ENCODE measurements at regions not wholly inside any gene's neighbourhood (a gene's known extent, or its start where the extent isn't known, plus 50 kb on each side); places are given as distances from the start of the nearest gene placed in this dataset.

DNA sequence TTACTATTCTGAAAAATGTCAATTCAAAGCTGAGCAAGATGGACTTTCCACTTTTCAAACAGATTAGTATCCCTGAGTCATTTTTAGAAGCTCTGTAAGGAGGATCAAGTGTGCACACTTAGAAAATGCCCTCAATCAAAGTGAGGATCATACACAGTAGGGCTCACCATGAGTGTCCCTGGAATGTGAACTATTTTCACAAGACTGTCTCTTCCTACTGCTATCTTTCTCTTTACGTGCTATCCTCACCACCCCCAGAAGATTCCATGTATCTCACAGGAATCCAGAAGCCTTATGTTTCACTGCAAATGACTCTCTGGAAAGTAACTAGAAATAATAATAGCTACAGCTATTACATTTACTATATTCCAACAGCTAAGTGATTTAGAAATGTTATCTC lies 349.9 kb upstream of the TGFBR2 start:
- TF ChIP-seq CTCF (IDR thresholded peaks at IDR 0.05): no peak
- Mint-ChIP-seq H3K9me3 (peaks cover 2% of the 10 kb centered on the region), H3K36me3 (ENCODE audit: low read depth) (no peaks in the 10 kb centered on the region), H3K27ac (no peak overlapping the region), H3K27me3 (no peaks in the 10 kb centered on the region), H3K4me3 (no peak overlapping the region), H3K4me1 (ENCODE audit: low read depth) (no peaks in the 10 kb centered on the region)
- no peak for DNase-seq
- no peak for ATAC-seq
- ChIA-PET POLR2A (no interaction called here), CTCF (no interaction called here)
- intact Hi-C loops (cut with micrococcal nuclease): no loop called here

DNA sequence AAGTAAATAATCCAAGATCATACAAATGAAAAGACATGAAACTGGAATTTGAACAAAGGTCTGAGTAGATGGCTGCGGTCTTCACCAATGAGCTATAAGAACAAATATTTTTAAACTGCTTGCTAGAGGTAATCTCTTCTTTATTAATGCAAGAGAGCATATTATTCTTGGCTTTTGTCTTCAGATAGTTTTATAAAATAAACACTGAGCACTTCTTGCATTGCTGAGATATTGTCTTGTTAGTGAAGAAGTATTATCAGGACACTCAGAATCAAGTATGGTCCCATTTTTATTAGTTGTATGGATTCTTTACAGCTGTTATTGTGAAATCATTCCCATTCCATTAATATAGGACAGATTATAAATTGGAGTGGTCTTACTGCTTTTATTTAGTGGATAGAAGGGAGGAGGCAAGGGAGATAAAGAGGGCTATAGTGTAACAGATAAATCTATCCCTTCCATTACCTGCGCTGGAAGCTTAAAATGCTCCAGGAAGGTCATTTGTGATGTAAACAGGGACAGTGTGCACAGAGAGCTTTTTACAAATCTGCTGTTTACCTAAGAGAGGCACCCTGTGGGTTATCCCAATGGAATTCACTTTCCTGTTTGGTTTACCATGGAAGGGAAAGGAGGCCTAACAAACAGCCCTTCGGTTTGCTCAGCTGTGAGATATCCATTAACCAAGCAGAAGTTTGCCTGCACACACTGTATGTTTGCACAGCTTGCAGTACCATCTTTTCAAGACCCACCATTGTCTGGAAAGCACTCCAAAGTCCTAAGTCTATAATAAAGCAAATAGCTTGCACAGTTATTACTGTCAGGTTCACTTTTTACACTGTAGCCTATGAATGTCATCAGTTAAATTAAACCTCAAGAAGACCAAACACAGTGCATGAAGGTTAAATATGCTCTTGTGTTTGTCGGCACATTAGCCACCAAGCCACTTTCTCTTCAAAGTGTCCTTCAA lies 347.7 kb upstream of the TGFBR2 start:
- Mint-ChIP-seq H3K27me3 (no peaks in the 10 kb centered on the region), H3K4me3 (no peak overlapping the region), H3K27ac (no peak overlapping the region), H3K36me3 (ENCODE audit: low read depth) (no peaks in the 10 kb centered on the region), H3K9me3 (peaks cover 2% of the 10 kb centered on the region), H3K4me1 (ENCODE audit: low read depth) (peaks cover 15% of the 10 kb centered on the region)
- POLR2A ChIA-PET: no interaction called here
- no peak for TF ChIP-seq CTCF (IDR thresholded peaks at IDR 0.05)
- intact Hi-C loops (cut with micrococcal nuclease): no loop called here
- DNase-seq: no peak
- CTCF ChIA-PET: interaction anchor here (0.8 to 1.4 kb wide), 3 partner anchors 12 to 61 kb away, joined by 3 to 6 read pairs (median 3); no protein-coding TSS in a partner anchor
- ATAC-seq: no peak

- TF ChIP-seq CTCF (IDR thresholded peaks at IDR 0.05): no peak
- CTCF ChIA-PET: interaction anchor here (0.9 to 1.8 kb wide), 2 partner anchors 13 to 48 kb away, joined by 3 read pairs; no protein-coding TSS in a partner anchor
- no peaks in the 10 kb centered on the region for H3K27me3 Mint-ChIP-seq
- H3K36me3 Mint-ChIP-seq (ENCODE audit: low read depth): no peaks in the 10 kb centered on the region
- no peak overlapping the region for H3K27ac Mint-ChIP-seq
- peaks cover 20% of the 10 kb centered on the region for H3K4me1 Mint-ChIP-seq (ENCODE audit: low read depth)
- no peak overlapping the region for H3K4me3 Mint-ChIP-seq
- intact Hi-C loops (cut with micrococcal nuclease): no loop called here
- ATAC-seq (no peak), DNase-seq (no peak)
- POLR2A ChIA-PET: no interaction called here
- H3K9me3 Mint-ChIP-seq: peaks cover 5% of the 10 kb centered on the region
Observed at GRCh38 chr3:30259730-30260129, 346.7 kb upstream of the TGFBR2 start.

GRCh38 chr3:30260762-30261161 lies 345.6 kb upstream of the TGFBR2 start:
- Mint-ChIP-seq H3K36me3 (ENCODE audit: low read depth) (peaks cover 1% of the 10 kb centered on the region), H3K4me3 (no peak overlapping the region), H3K9me3 (peaks cover 11% of the 10 kb centered on the region), H3K4me1 (ENCODE audit: low read depth) (peaks cover 20% of the 10 kb centered on the region), H3K27me3 (no peaks in the 10 kb centered on the region), H3K27ac (no peak overlapping the region)
- intact Hi-C loops (cut with micrococcal nuclease): no loop called here
- ATAC-seq (no peak), DNase-seq (no peak)
- ChIA-PET CTCF (interaction anchor here (0.9 to 3.9 kb wide), 3 partner anchors 11 to 62 kb away, joined by 3 to 15 read pairs (median 3); no protein-coding TSS in a partner anchor), POLR2A (no interaction called here)
- no peak for TF ChIP-seq CTCF (IDR thresholded peaks at IDR 0.05)

Measured in activated CD8-positive, alpha-beta T cell treated with anti-CD3 and anti-CD28 coated beads for 36 hours (primary cell).